Fibroblast of lung (primary cell): ENCODE measurements at regions not wholly inside any gene's neighbourhood (a gene's known extent, or its start where the extent isn't known, plus 50 kb on each side); places are given as distances from the start of the nearest gene placed in this dataset.

ENCODE experiments used
- DNase-seq, 2 donors: peaks; one replicate each; pipeline versions ENCODE4 v3.0.0 to v3.0.0-alpha.2; 2010; ENCODE audit warnings: low read depth in 2 of 2
- H2AFZ ChIP-seq: 2 replicates; pipeline ENCODE4 v1.5.1; 2012; ENCODE audit warnings: low read length, control low read depth, inconsistent platforms
- H3K27ac ChIP-seq: 2 replicates; pipeline ENCODE4 v1.5.1; 2011; ENCODE audit warnings: low read length, control low read depth; ENCODE audit not compliant: insufficient read depth
- H3K27me3 ChIP-seq: 2 replicates; pipeline ENCODE4 v1.5.1; 2011; ENCODE audit warnings: mild to moderate bottlenecking, low read length; ENCODE audit not compliant: control insufficient read depth, insufficient read depth
- H3K36me3 ChIP-seq: 2 replicates; pipeline ENCODE4 v1.5.1; 2011; ENCODE audit warnings: low read length; ENCODE audit not compliant: control insufficient read depth, insufficient read depth
- H3K4me1 ChIP-seq: 2 replicates; pipeline ENCODE4 v1.5.1; 2011; ENCODE audit warnings: low read length; ENCODE audit not compliant: control insufficient read depth, insufficient read depth; ENCODE audit errors: extremely low read depth
- H3K4me2 ChIP-seq: 2 replicates; pipeline ENCODE4 v1.5.1; 2011; ENCODE audit warnings: low read length, control low read depth; ENCODE audit not compliant: insufficient read depth; ENCODE audit errors: extremely low read depth
- H3K4me3 ChIP-seq, 4 experiments: fragments of 200-600 bp in 1 of 4; sonication (generic) in 1 of 4; replicated peaks in 1 of 4; 2 replicates each; pipeline ENCODE4 v1.5.1; 2011 to 2016; ENCODE audit warnings: low read length in 4 of 4, low read depth in 3 of 4, mild to moderate bottlenecking in 3 of 4, control low read depth in 2 of 4, inconsistent platforms in 1 of 4, mixed read lengths in 1 of 4; ENCODE audit not compliant: insufficient read depth in 1 of 4; ENCODE audit errors: control extremely low read depth in 1 of 4
- H3K79me2 ChIP-seq: 2 replicates; pipeline ENCODE4 v1.5.1; 2012; ENCODE audit warnings: mild to moderate bottlenecking, low read length, inconsistent platforms; ENCODE audit not compliant: control insufficient read depth, insufficient read depth
- H3K9ac ChIP-seq: 2 replicates; pipeline ENCODE4 v1.5.1; 2011; ENCODE audit warnings: mild to moderate bottlenecking, low read length, control low read depth; ENCODE audit not compliant: insufficient read depth
- H3K9me3 ChIP-seq: 2 replicates; pipeline ENCODE4 v1.5.1; 2012; ENCODE audit warnings: low read depth, low read length; ENCODE audit not compliant: control insufficient read depth, insufficient read depth
- H4K20me1 ChIP-seq: 2 replicates; pipeline ENCODE4 v1.5.1; 2011; ENCODE audit warnings: low read length; ENCODE audit not compliant: control insufficient read depth, insufficient read depth; ENCODE audit errors: extremely low read depth
- CTCF ChIP-seq, 2 donors: IDR thresholded peaks in 1 of 2; conservative IDR thresholded peaks in 1 of 2; 1 replicate in 1 of 2; 2 replicates in 1 of 2; pipeline ENCODE4 v1.5.1; 2011 to 2012; ENCODE audit warnings: low read length in 2 of 2, control low read depth in 1 of 2, inconsistent platforms in 1 of 2, low read depth in 1 of 2, mild to moderate bottlenecking in 1 of 2
- EZH2 ChIP-seq: IDR thresholded peaks from 2 replicates; pipeline ENCODE4 v1.5.1; 2012; ENCODE audit warnings: low read length, control low read depth, mild to moderate bottlenecking; ENCODE audit errors: missing control alignments

- Histone ChIP-seq H3K4me1 (peaks cover 8% of the 10 kb centered on the region), H3K9ac (peak overlapping the region; percentile 58), H3K27me3 (no peaks in the 10 kb centered on the region), H3K27ac (peak overlapping the region; percentile 71), H3K79me2 (no peaks in the 10 kb centered on the region), H3K9me3 (no peaks in the 10 kb centered on the region), H4K20me1 (no peaks in the 10 kb centered on the region), H2AFZ (no peak overlapping the region), H3K4me2 (no peak overlapping the region), H3K4me3 (no peak overlapping the region), H3K36me3 (no peaks in the 10 kb centered on the region)
- TF ChIP-seq EZH2 = no peak
- no peak for TF ChIP-seq CTCF (conservative IDR thresholded peaks at IDR 0.05 in 1 of 2, IDR thresholded peaks at IDR 0.05 in 1 of 2; ENCODE audit: low read depth in 1 of 2, low read length in 2 of 2)
- DNase-seq = no peak
These were observed 127.1 kb downstream of the ENGASE start for GRCh38 chr17:79201536-79202227.

GRCh38 chr17:79201119-79201518 lies 126.5 kb downstream of the ENGASE start:
- H3K27me3 ChIP-seq = no peaks in the 10 kb centered on the region
- no peak overlapping the region for H3K4me3 ChIP-seq
- H3K4me1 ChIP-seq = peaks cover 8% of the 10 kb centered on the region
- H3K27ac ChIP-seq = no peak overlapping the region
- TF ChIP-seq EZH2 (no peak), CTCF (conservative IDR thresholded peaks at IDR 0.05 in 1 of 2, IDR thresholded peaks at IDR 0.05 in 1 of 2; ENCODE audit: low read depth in 1 of 2, low read length in 2 of 2) (no peak)
- H3K79me2 ChIP-seq = no peaks in the 10 kb centered on the region
- no peak for DNase-seq
- H3K4me2 ChIP-seq = no peak overlapping the region
- no peaks in the 10 kb centered on the region for H3K36me3 ChIP-seq
- no peaks in the 10 kb centered on the region for H4K20me1 ChIP-seq
- H3K9me3 ChIP-seq = no peaks in the 10 kb centered on the region
- no peak overlapping the region for H2AFZ ChIP-seq
- no peak overlapping the region for H3K9ac ChIP-seq

- DNase-seq = no peak
- Histone ChIP-seq H3K79me2 (no peaks in the 10 kb centered on the region), H3K36me3 (no peaks in the 10 kb centered on the region), H3K9ac (no peak overlapping the region), H3K27ac (no peak overlapping the region), H3K27me3 (no peaks in the 10 kb centered on the region), H4K20me1 (no peaks in the 10 kb centered on the region), H3K4me2 (no peak overlapping the region), H3K9me3 (no peaks in the 10 kb centered on the region), H3K4me3 (no peak overlapping the region), H3K4me1 (peaks cover 2% of the 10 kb centered on the region), H2AFZ (no peak overlapping the region)
- TF ChIP-seq CTCF (conservative IDR thresholded peaks at IDR 0.05 in 1 of 2, IDR thresholded peaks at IDR 0.05 in 1 of 2; ENCODE audit: low read depth in 1 of 2, low read length in 2 of 2) = no peak
- TF ChIP-seq EZH2 = no peak
These were observed 122.3 kb downstream of the ENGASE start for GRCh38 chr17:79196913-79197312.
